ENCODE measurements at regions not wholly inside any gene's neighbourhood (a gene's known extent, or its start where the extent isn't known, plus 50 kb on each side); places are given as distances from the start of the nearest gene placed in this dataset.

- no peak for DNase-seq
These were observed 1515.6 kb downstream of the TBC1D22A start for GRCh38 chr22:48277868-48278581.

- no peak for DNase-seq
These were observed 1514.8 kb downstream of the TBC1D22A start for GRCh38 chr22:48276994-48277867.

- no peak for DNase-seq
These were observed 1513.0 kb downstream of the TBC1D22A start for GRCh38 chr22:48275412-48275811.

GRCh38 chr22:48270731-48271130, 1508.3 kb downstream of the TBC1D22A start:
- no peak for DNase-seq

- DNase-seq, result no peak
These were observed 1506.5 kb downstream of the TBC1D22A start for GRCh38 chr22:48268771-48269552.

- DNase-seq, result no peak
These were observed 1505.8 kb downstream of the TBC1D22A start for GRCh38 chr22:48268293-48268692.

GRCh38 chr22:48267681-48268080, 1505.2 kb downstream of the TBC1D22A start:
- DNase-seq, result no peak

- no peak for DNase-seq
These were observed 1502.7 kb downstream of the TBC1D22A start for GRCh38 chr22:48265000-48265625.

- DNase-seq, result no peak
These were observed 1502.1 kb downstream of the TBC1D22A start for GRCh38 chr22:48264586-48264985.

GRCh38 chr22:48263791-48264351, 1501.4 kb downstream of the TBC1D22A start:
- DNase-seq, result no peak

- DNase-seq, result no peak
These were observed 1500.9 kb downstream of the TBC1D22A start for GRCh38 chr22:48263431-48263765.

- no peak for DNase-seq
These were observed 1500.4 kb downstream of the TBC1D22A start for GRCh38 chr22:48262596-48263430.

- DNase-seq, result no peak
These were observed 1499.3 kb downstream of the TBC1D22A start for GRCh38 chr22:48261706-48262105.

GRCh38 chr22:48261048-48261621, 1498.7 kb downstream of the TBC1D22A start:
- no peak for DNase-seq

GRCh38 chr22:48259991-48260670, 1497.7 kb downstream of the TBC1D22A start:
- no peak for DNase-seq

GRCh38 chr22:48258811-48259210, 1496.4 kb downstream of the TBC1D22A start:
- DNase-seq, result no peak

- DNase-seq, result no peak
These were observed 1495.7 kb downstream of the TBC1D22A start for GRCh38 chr22:48258064-48258701.

- no peak for DNase-seq
These were observed 1495.2 kb downstream of the TBC1D22A start for GRCh38 chr22:48257685-48258055.

GRCh38 chr22:48256776-48257684, 1494.6 kb downstream of the TBC1D22A start:
- DNase-seq, result no peak
